SH-SY5Y (cell line): ENCODE measurements at regions not wholly inside any gene's neighbourhood (a gene's known extent, or its start where the extent isn't known, plus 50 kb on each side); places are given as distances from the start of the nearest gene placed in this dataset.

Source experiments
- GATA2 ChIP-seq: IDR thresholded peaks from 2 replicates; pipeline ENCODE4 v1.6.1; 2011; ENCODE audit warnings: mild to moderate bottlenecking, low read depth, low read length
- GATA3 ChIP-seq: IDR thresholded peaks from 2 replicates; pipeline ENCODE4 v1.6.1; 2011; ENCODE audit warnings: low read depth, mild to moderate bottlenecking, low read length, moderate library complexity

- TF ChIP-seq GATA2, result no peak
- TF ChIP-seq GATA3, result no peak
These were observed 254.2 kb upstream of the ZNF32 start for GRCh38 chr10:43902842-43903241.
